Peyer's patch (tissue), 4 donors: ENCODE measurements at regions not wholly inside any gene's neighbourhood (a gene's known extent, or its start where the extent isn't known, plus 50 kb on each side); places are given as distances from the start of the nearest gene placed in this dataset.

ENCODE experiments used
- DNase-seq, 3 donors: peaks; one replicate each; pipeline ENCODE4 v3.0.0-alpha.2; 2017 to 2019
- H3K27ac ChIP-seq, 4 donors: fragments of 200-600 bp; sonication (generic); one replicate each; pipeline ENCODE4 v1.5.1; 2016 to 2019
- H3K27me3 ChIP-seq, 2 donors: fragments of 200-600 bp; sonication (generic); one replicate each; pipeline ENCODE4 v1.5.1; 2019
- H3K36me3 ChIP-seq, 3 donors: fragments of 200-600 bp; sonication (generic); one replicate each; pipeline ENCODE4 v1.5.1; 2016 to 2019
- H3K4me1 ChIP-seq, 4 donors: fragments of 200-600 bp; sonication (generic); one replicate each; pipeline ENCODE4 v1.5.1; 2016 to 2019
- H3K4me3 ChIP-seq, 4 donors: fragments of 200-600 bp; sonication (generic); 1 replicate in 3 of 4; 2 replicates in 1 of 4; pipeline ENCODE4 v1.5.1; 2016 to 2019; ENCODE audit warnings: mild to moderate bottlenecking in 1 of 4
- H3K9me3 ChIP-seq, 4 donors: fragments of 200-600 bp; sonication (generic); one replicate each; pipeline ENCODE4 v1.5.1; 2016 to 2019; ENCODE audit warnings: mild to moderate bottlenecking in 1 of 4
- CTCF ChIP-seq, 6 experiments: fragments of 450-650 bp in 4 of 6; fragments of 200-600 bp in 2 of 6; sonication (generic) in 1 of 6; IDR thresholded peaks; one replicate each; pipeline ENCODE4 v1.5.1; 2017 to 2019; ENCODE audit warnings: antibody characterized with exemption in 6 of 6, mild to moderate bottlenecking in 3 of 6, moderate library complexity in 1 of 6
- POLR2A ChIP-seq, 2 donors: fragments of 450-650 bp; IDR thresholded peaks; one replicate each; pipeline ENCODE4 v1.5.1; 2017; ENCODE audit warnings: antibody characterized with exemption in 2 of 2, mild to moderate bottlenecking in 2 of 2, moderate library complexity in 2 of 2

- peak overlapping the region in 3 of 4 donors; percentile 46 to 74 (median 56) for H3K27ac ChIP-seq
- H3K4me1 ChIP-seq: no peaks in the 10 kb centered on the region
- TF ChIP-seq CTCF (IDR thresholded peaks at IDR 0.05) (no peak), POLR2A (IDR thresholded peaks at IDR 0.05) (no peak)
- H3K9me3 ChIP-seq: no peaks in the 10 kb centered on the region
- H3K27me3 ChIP-seq: no peaks in the 10 kb centered on the region
- no peak overlapping the region for H3K4me3 ChIP-seq
- no peaks in the 10 kb centered on the region for H3K36me3 ChIP-seq
- DNase-seq: peak; percentile 14 to 61 (median 50)
Measured at GRCh38 chr7:119392-120163, 72.8 kb upstream of the FAM20C start.

GRCh38 chr7:120164-120991, 72.0 kb upstream of the FAM20C start:
- Histone ChIP-seq H3K36me3 (no peaks in the 10 kb centered on the region), H3K9me3 (no peaks in the 10 kb centered on the region), H3K27ac (peak overlapping the region in 3 of 4 donors; percentile 46 to 74 (median 56)), H3K27me3 (no peaks in the 10 kb centered on the region), H3K4me1 (no peaks in the 10 kb centered on the region), H3K4me3 (no peak overlapping the region)
- TF ChIP-seq POLR2A (IDR thresholded peaks at IDR 0.05) (no peak), CTCF (IDR thresholded peaks at IDR 0.05) (no peak)
- DNase-seq: peak in 2 of 3 donors; percentile 3 to 36

GRCh38 chr7:121002-121785, 71.2 kb upstream of the FAM20C start:
- H3K9me3 ChIP-seq: no peaks in the 10 kb centered on the region
- no peak for DNase-seq
- H3K27ac ChIP-seq: no peak overlapping the region
- H3K4me3 ChIP-seq: no peak overlapping the region
- H3K36me3 ChIP-seq: no peaks in the 10 kb centered on the region
- no peaks in the 10 kb centered on the region for H3K4me1 ChIP-seq
- TF ChIP-seq POLR2A (IDR thresholded peaks at IDR 0.05): no peak
- TF ChIP-seq CTCF (IDR thresholded peaks at IDR 0.05): no peak
- H3K27me3 ChIP-seq: no peaks in the 10 kb centered on the region

- H3K27me3 ChIP-seq: no peaks in the 10 kb centered on the region
- no peak overlapping the region for H3K27ac ChIP-seq
- no peaks in the 10 kb centered on the region for H3K9me3 ChIP-seq
- peak in 2 of 3 donors; percentile 13 to 37 for DNase-seq
- no peak overlapping the region for H3K4me3 ChIP-seq
- no peaks in the 10 kb centered on the region for H3K4me1 ChIP-seq
- no peaks in the 10 kb centered on the region for H3K36me3 ChIP-seq
- TF ChIP-seq POLR2A (IDR thresholded peaks at IDR 0.05) (no peak), CTCF (IDR thresholded peaks at IDR 0.05) (no peak)
Measured at GRCh38 chr7:123237-123636, 69.1 kb upstream of the FAM20C start.

- Histone ChIP-seq H3K27me3 (no peaks in the 10 kb centered on the region), H3K4me3 (no peak overlapping the region), H3K27ac (no peak overlapping the region), H3K4me1 (peaks cover 0 to 1% (median 0%) of the 10 kb centered on the region in 4 donors), H3K36me3 (no peaks in the 10 kb centered on the region), H3K9me3 (no peaks in the 10 kb centered on the region)
- TF ChIP-seq CTCF (IDR thresholded peaks at IDR 0.05): no peak
- TF ChIP-seq POLR2A (IDR thresholded peaks at IDR 0.05): no peak
- DNase-seq: peak in 2 of 3 donors; percentile 9 to 27
Measured at GRCh38 chr7:124130-124949, 68.0 kb upstream of the FAM20C start.
